Testis (tissue), 2 donors: ENCODE measurements at regions not wholly inside any gene's neighbourhood (a gene's known extent, or its start where the extent isn't known, plus 50 kb on each side); places are given as distances from the start of the nearest gene placed in this dataset.

Experiments used
- DNase-seq: peaks from one replicate; pipeline ENCODE4 v3.0.0-alpha.2; 2019
- H3K27ac ChIP-seq, 2 donors: fragments of 200-600 bp; sonication (generic); one replicate each; pipeline ENCODE4 v1.5.1; 2019
- H3K27me3 ChIP-seq: fragments of 200-600 bp; sonication (generic); one replicate; pipeline ENCODE4 v1.5.1; 2019
- H3K36me3 ChIP-seq: fragments of 200-600 bp; sonication (generic); one replicate; pipeline ENCODE4 v1.5.1; 2017; ENCODE audit warnings: low read depth; ENCODE audit errors: missing control alignments
- H3K4me1 ChIP-seq: fragments of 200-600 bp; sonication (generic); one replicate; pipeline ENCODE4 v1.5.1; 2019
- H3K4me3 ChIP-seq, 2 donors: fragments of 200-600 bp; sonication (generic); one replicate each; pipeline ENCODE4 v1.5.1; 2017 to 2019
- H3K9me3 ChIP-seq: fragments of 200-600 bp; sonication (generic); one replicate; pipeline ENCODE4 v1.5.1; 2017
- CTCF ChIP-seq, 3 experiments: fragments of 450-650 bp in 2 of 3; fragments of 200-600 bp in 1 of 3; sonication (generic) in 1 of 3; IDR thresholded peaks; one replicate each; pipeline ENCODE4 v1.5.1; 2016 to 2019; ENCODE audit warnings: antibody characterized with exemption in 3 of 3, mild to moderate bottlenecking in 2 of 3, moderate library complexity in 1 of 3
- POLR2A ChIP-seq: fragments of 450-650 bp; IDR thresholded peaks from one replicate; pipeline ENCODE4 v1.6.1; 2017; ENCODE audit warnings: antibody characterized with exemption, mild to moderate bottlenecking, moderate library complexity
- WGBS, 2 donors: methylation state at CpG; one replicate each; pipeline ENCODE4 v1.1.5; 2018; 5-methylcytosine and 5-hydroxymethylcytosine counted together
- intact Hi-C: fragments of 100-400 bp; cut with DNase I; formaldehyde crosslinking; loops from one replicate; pipeline ENCODE4 v1.15.1; 2023; ENCODE audit warnings: low total_unique reads

- intact Hi-C loops: no loop called here
Measured at GRCh38 chr2:153074207-153074606, 355.8 kb downstream of the ARL6IP6 start.

GRCh38 chr2:153072813-153073212 lies 354.4 kb downstream of the ARL6IP6 start:
- no peak overlapping the region for H3K4me3 ChIP-seq
- 69 to 77% methylated on average over 8 of the region's 8 CpGs for WGBS, 2 donors
- H3K27me3 ChIP-seq: no peaks in the 10 kb centered on the region
- no peaks in the 10 kb centered on the region for H3K36me3 ChIP-seq
- DNase-seq: no peak
- no peaks in the 10 kb centered on the region for H3K9me3 ChIP-seq
- TF ChIP-seq POLR2A (no peak), CTCF (IDR thresholded peaks at IDR 0.05) (no peak)
- no peaks in the 10 kb centered on the region for H3K4me1 ChIP-seq
- intact Hi-C loops: no loop called here
- H3K27ac ChIP-seq: no peak overlapping the region

More at GRCh38 chr2:153074207-153074606, 355.8 kb downstream of the ARL6IP6 start:
- 93 to 100% methylated on average over 1 of the region's 1 CpG for WGBS, 2 donors
- Histone ChIP-seq H3K27ac (no peak overlapping the region), H3K36me3 (no peaks in the 10 kb centered on the region), H3K4me3 (no peak overlapping the region), H3K4me1 (no peaks in the 10 kb centered on the region), H3K9me3 (no peaks in the 10 kb centered on the region), H3K27me3 (no peaks in the 10 kb centered on the region)
- DNase-seq: no peak
- TF ChIP-seq POLR2A (no peak), CTCF (IDR thresholded peaks at IDR 0.05) (no peak)

- H3K4me1 ChIP-seq: no peaks in the 10 kb centered on the region
- H3K27me3 ChIP-seq: no peaks in the 10 kb centered on the region
- 41 to 49% methylated on average over 6 of the region's 6 CpGs for WGBS, 2 donors
- intact Hi-C loops: no loop called here
- H3K4me3 ChIP-seq: no peak overlapping the region
- no peak overlapping the region for H3K27ac ChIP-seq
- no peak for TF ChIP-seq CTCF (IDR thresholded peaks at IDR 0.05)
- no peak for TF ChIP-seq POLR2A
- H3K9me3 ChIP-seq: no peaks in the 10 kb centered on the region
- H3K36me3 ChIP-seq: no peaks in the 10 kb centered on the region
- DNase-seq: no peak
Measured at GRCh38 chr2:153072077-153072476, 353.7 kb downstream of the ARL6IP6 start.

GRCh38 chr2:153071090-153071489 lies 352.7 kb downstream of the ARL6IP6 start:
- Histone ChIP-seq H3K9me3 (no peaks in the 10 kb centered on the region), H3K4me1 (no peaks in the 10 kb centered on the region), H3K27ac (no peak overlapping the region), H3K4me3 (no peak overlapping the region), H3K36me3 (no peaks in the 10 kb centered on the region), H3K27me3 (no peaks in the 10 kb centered on the region)
- no peak for DNase-seq
- intact Hi-C loops: no loop called here
- TF ChIP-seq CTCF (IDR thresholded peaks at IDR 0.05) (no peak), POLR2A (no peak)

GRCh38 chr2:153068915-153069314 lies 350.5 kb downstream of the ARL6IP6 start:
- H3K27me3 ChIP-seq: no peaks in the 10 kb centered on the region
- DNase-seq: no peak
- H3K36me3 ChIP-seq: no peaks in the 10 kb centered on the region
- no peaks in the 10 kb centered on the region for H3K4me1 ChIP-seq
- H3K27ac ChIP-seq: no peak overlapping the region
- H3K4me3 ChIP-seq: no peak overlapping the region
- intact Hi-C loops: no loop called here
- WGBS, 2 donors: 70 to 86% methylated on average over 2 of the region's 2 CpGs
- no peaks in the 10 kb centered on the region for H3K9me3 ChIP-seq
- TF ChIP-seq POLR2A (no peak), CTCF (IDR thresholded peaks at IDR 0.05) (no peak)
